ENCODE measurements at regions not wholly inside any gene's neighbourhood (a gene's known extent, or its start where the extent isn't known, plus 50 kb on each side); places are given as distances from the start of the nearest gene placed in this dataset.
"Not testable (repeated sequence)": the region's sequence is repeated elsewhere in the genome, so short reads cannot be mapped to it uniquely, and the experiment has no call there.

DNA sequence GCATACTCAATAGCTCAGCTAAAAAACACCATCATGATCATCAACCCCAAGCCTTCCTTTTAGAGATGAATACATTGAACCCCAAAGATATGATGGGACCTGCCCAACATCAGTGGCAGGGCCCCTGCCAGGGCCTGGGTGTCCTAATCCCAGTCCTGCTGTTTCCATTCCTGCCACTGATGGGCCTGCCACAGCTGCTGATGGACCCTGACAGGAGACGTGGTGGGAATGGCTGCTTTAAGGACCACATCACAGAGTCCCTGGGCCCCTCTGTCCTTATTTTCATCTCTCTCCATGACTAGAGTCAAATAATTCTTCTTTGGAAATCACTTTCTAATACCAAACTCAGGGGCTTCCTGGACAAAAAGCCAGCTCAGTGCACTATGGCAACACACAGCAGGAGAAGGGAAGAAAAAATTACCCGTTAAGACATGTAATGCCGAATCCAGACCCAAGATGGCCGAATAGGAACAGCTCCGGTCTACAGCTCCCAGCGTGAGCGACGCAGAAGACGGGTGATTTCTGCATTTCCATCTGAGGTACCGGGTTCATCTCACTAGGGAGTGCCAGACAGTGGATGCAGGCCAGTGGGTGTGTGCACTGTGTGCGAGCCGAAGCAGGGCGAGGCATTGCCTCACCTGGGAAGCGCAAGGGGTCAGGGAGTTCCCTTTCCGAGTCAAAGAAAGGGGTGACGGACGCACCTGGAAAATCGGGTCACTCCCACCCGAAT lies 160.6 kb upstream of the THBS1 start:
- TF ChIP-seq ZNF274 (IDR thresholded peaks at IDR 0.05; ENCODE audit: low read depth, low read length); YY1 (IDR thresholded peaks at IDR 0.05; ENCODE audit: insufficient read depth, insufficient read length); SUZ12 (IDR thresholded peaks at IDR 0.05; ENCODE audit: extremely low read depth, insufficient read depth, insufficient read length): not testable (repeated sequence)
